ENCODE measurements at regions not wholly inside any gene's neighbourhood (a gene's known extent, or its start where the extent isn't known, plus 50 kb on each side); places are given as distances from the start of the nearest gene placed in this dataset.

DNA sequence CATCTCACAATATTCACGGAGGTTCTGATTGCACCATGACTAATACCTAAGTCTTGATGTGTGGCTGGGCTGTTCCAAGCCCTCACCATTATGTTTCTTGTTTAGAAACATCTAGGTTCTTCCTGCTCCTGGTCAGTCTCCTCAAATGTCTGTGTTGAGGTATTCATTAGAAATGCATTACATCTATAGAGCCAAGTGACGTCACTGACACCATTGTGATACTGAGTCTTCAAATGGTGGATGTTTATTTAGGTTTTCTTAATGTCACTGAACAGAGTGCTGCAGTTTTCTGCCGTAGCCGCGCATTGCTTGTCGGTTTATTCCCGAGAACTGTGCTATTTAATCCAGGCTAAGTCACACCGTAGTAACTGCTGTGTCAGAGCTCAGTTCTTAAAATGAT is 142.4 kb upstream of the SPACA7 start:
- H3K4me1 ChIP-seq (ENCODE audit: control insufficient read depth, insufficient read depth, low read length): no peaks in the 10 kb centered on the region
- peaks cover 28% of the 10 kb centered on the region for H3K27me3 ChIP-seq (ENCODE audit: control insufficient read depth, insufficient read depth, low read length)
- no peak overlapping the region for H3K27ac ChIP-seq (ENCODE audit: low read length)
- H3K9me3 ChIP-seq (replicated peaks; ENCODE audit: control insufficient read depth, low read depth, low read length): no peaks in the 10 kb centered on the region
- DNase-seq: no peak
- H3K4me3 ChIP-seq (ENCODE audit: low read length): no peak overlapping the region
- 82% methylated on average over 2 of the region's 8 CpGs for WGBS (ENCODE audit: insufficient coverage)
- H3K36me3 ChIP-seq (ENCODE audit: control insufficient read depth, insufficient read depth, low read length): no peaks in the 10 kb centered on the region

DNA sequence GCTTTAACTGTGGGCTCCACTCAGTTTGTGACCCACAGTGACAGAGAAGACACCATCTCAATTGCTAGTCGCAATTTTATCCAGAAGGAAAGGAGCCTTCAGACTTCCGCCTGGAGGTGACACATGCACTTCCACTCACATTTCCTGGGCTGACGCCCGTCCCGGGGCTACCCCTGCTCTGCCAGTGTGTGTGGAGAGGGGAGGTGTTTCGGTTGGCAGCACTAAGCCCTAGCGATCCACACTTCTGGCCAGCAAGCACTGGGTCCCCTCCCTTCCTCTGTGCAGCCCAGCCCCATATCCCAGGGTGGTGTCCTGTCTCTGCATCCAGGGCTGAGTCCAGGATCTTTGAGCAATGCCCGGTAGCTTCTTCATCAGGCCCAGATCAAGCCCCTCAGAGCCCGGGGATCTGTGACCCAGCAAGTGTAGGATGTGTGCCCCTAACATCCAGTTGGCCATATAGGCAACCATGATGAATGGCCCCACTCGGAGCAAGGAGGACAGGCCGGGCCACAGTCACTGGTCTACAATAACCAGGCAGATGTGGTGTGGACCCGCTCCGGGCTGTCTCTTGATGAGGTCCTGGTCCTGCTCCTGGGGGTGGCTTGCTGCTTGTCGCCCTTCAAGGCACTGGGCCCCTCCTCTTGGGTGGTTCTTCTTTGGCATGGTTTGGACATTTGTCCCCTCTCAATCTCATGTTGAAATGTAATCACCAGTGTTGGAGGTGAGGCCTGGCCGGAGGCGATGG is 141.9 kb upstream of the SPACA7 start:
- Histone ChIP-seq H3K27ac (ENCODE audit: low read length) (no peak overlapping the region), H3K27me3 (ENCODE audit: control insufficient read depth, insufficient read depth, low read length) (peaks cover 26% of the 10 kb centered on the region), H3K4me1 (ENCODE audit: control insufficient read depth, insufficient read depth, low read length) (no peaks in the 10 kb centered on the region), H3K4me3 (ENCODE audit: low read length) (no peak overlapping the region), H3K36me3 (ENCODE audit: control insufficient read depth, insufficient read depth, low read length) (no peaks in the 10 kb centered on the region), H3K9me3 (replicated peaks; ENCODE audit: control insufficient read depth, low read depth, low read length) (no peaks in the 10 kb centered on the region)
- 82% methylated on average over 7 of the region's 16 CpGs for WGBS (ENCODE audit: insufficient coverage)
- DNase-seq: no peak

DNA sequence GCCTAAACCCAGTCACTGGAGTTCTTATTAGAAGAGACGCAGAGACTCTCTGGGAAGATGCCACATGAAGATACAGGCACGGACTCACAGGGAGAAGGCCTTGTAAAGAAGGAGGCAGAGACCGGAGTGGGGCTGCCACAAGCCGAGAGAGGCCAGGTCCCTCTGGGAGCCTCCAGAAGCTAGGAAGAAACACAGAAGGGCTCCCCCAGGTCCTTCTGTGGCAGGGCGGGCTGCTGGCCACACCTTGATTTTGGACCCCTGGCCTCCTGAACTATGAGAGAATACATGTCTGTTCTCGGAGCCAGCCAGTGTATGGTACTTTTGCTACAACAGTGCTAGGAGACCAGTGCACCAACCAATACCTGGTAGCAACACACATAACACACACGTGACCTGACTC is 140.1 kb upstream of the SPACA7 start:
- no peaks in the 10 kb centered on the region for H3K4me1 ChIP-seq (ENCODE audit: control insufficient read depth, insufficient read depth, low read length)

DNA sequence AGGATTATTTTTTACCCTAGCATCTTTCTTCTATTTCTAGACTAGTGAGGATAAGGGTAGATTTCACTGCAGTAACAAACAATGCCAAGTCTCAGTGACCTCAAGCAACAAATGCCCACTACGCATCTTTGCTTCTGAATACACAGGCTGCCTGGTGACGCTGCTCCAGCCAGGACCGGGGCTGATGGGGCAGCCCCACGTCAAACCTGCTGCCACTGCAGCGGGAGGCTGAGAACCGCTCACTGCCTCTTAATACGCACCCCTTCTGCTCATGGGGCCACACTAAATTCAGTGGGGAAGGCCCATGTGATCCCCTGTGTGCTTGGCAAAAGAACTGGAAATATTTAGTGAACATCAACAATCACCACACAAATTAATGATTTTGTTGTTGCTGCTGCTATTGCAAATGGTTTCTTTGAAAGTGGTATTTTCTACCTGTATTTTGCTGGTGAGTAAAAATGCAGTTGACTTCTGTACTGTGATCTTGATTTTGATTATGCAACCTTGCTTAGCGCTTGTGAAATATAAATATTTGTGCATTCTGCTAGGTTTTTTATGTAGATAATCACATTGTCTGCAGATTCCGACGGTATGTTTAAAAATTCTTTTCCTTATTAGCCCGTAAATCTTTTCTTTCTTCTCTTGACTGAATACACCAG is 139.5 kb upstream of the SPACA7 start:
- H3K4me1 ChIP-seq (ENCODE audit: control insufficient read depth, insufficient read depth, low read length): no peaks in the 10 kb centered on the region
- H3K36me3 ChIP-seq (ENCODE audit: control insufficient read depth, insufficient read depth, low read length): no peaks in the 10 kb centered on the region
- H3K9me3 ChIP-seq (replicated peaks; ENCODE audit: control insufficient read depth, low read depth, low read length): no peaks in the 10 kb centered on the region
- peaks cover 19% of the 10 kb centered on the region for H3K27me3 ChIP-seq (ENCODE audit: control insufficient read depth, insufficient read depth, low read length)
- 81% methylated on average over 5 of the region's 11 CpGs for WGBS (ENCODE audit: insufficient coverage)
- DNase-seq: no peak
- H3K27ac ChIP-seq (ENCODE audit: low read length): no peak overlapping the region
- H3K4me3 ChIP-seq (ENCODE audit: low read length): no peak overlapping the region

More for the DNA sequence above, 140.1 kb upstream of the SPACA7 start:
- Histone ChIP-seq H3K4me3 (ENCODE audit: low read length) (no peak overlapping the region), H3K36me3 (ENCODE audit: control insufficient read depth, insufficient read depth, low read length) (no peaks in the 10 kb centered on the region), H3K9me3 (replicated peaks; ENCODE audit: control insufficient read depth, low read depth, low read length) (no peaks in the 10 kb centered on the region), H3K27me3 (ENCODE audit: control insufficient read depth, insufficient read depth, low read length) (peaks cover 18% of the 10 kb centered on the region), H3K27ac (ENCODE audit: low read length) (no peak overlapping the region)
- DNase-seq: no peak
- 67% methylated on average over 7 of the region's 7 CpGs for WGBS (ENCODE audit: insufficient coverage)

DNA sequence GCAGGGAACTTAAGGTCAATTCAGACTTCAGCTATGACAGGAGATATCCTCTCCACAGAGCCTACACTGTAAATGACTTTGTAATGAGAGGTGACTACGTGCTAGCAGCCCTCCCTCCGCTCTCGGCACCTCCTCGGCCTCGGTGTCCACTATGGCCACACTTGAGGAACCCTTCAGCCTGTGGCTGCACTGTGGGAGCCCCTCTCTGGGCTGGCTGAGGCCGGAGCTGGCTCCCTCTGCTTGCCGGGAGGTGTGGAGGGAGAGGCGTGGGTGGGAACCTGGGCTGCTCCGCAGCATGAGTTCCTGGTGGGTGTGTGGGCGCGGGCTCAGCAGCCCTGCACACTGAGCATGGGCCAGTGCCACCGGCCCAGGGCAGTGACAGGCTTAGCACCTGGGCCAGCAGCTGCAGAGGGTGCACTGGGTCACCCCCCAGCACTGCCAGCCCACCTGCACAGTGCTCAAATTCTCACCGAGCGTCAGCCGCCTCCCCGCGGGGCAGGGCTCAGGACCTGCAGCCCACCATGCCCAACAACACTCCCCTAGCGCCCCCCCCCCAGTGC is 137.6 kb upstream of the SPACA7 start:
- no peaks in the 10 kb centered on the region for H3K9me3 ChIP-seq (replicated peaks; ENCODE audit: control insufficient read depth, low read depth, low read length)
- no peak for DNase-seq
- H3K36me3 ChIP-seq (ENCODE audit: control insufficient read depth, insufficient read depth, low read length): no peaks in the 10 kb centered on the region
- no peaks in the 10 kb centered on the region for H3K4me1 ChIP-seq (ENCODE audit: control insufficient read depth, insufficient read depth, low read length)
- H3K4me3 ChIP-seq (ENCODE audit: low read length): no peak overlapping the region
- 81% methylated on average over 7 of the region's 18 CpGs for WGBS (ENCODE audit: insufficient coverage)
- H3K27ac ChIP-seq (ENCODE audit: low read length): no peak overlapping the region
- H3K27me3 ChIP-seq (ENCODE audit: control insufficient read depth, insufficient read depth, low read length): peaks cover 14% of the 10 kb centered on the region

DNA sequence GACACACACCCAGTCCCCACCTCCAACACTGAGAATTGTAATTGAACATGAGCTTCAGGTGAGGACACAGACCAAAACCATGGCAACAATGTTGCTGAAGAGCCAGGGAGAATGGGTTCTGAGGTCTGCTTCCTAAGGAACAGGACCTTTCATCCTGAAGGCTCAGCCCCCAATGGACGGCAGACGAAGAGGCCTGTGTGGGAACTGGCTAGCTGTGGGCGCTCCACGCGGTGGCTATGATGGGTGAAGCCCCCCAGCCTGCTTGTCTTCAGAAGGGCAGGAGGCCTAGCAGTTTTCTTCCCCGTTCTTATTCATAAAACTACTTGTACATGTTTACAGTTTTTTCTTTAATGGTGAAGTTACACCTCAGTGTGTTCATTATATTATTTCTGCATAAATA is 136.1 kb upstream of the SPACA7 start:
- Histone ChIP-seq H3K9me3 (replicated peaks; ENCODE audit: control insufficient read depth, low read depth, low read length) (no peaks in the 10 kb centered on the region), H3K4me1 (ENCODE audit: control insufficient read depth, insufficient read depth, low read length) (no peaks in the 10 kb centered on the region), H3K4me3 (ENCODE audit: low read length) (no peak overlapping the region), H3K27ac (ENCODE audit: low read length) (no peak overlapping the region), H3K27me3 (ENCODE audit: control insufficient read depth, insufficient read depth, low read length) (peaks cover 10% of the 10 kb centered on the region), H3K36me3 (ENCODE audit: control insufficient read depth, insufficient read depth, low read length) (no peaks in the 10 kb centered on the region)
- no peak for DNase-seq
- no CpG with 5 or more reads among the region's 6 CpGs for WGBS (ENCODE audit: insufficient coverage)

DNA sequence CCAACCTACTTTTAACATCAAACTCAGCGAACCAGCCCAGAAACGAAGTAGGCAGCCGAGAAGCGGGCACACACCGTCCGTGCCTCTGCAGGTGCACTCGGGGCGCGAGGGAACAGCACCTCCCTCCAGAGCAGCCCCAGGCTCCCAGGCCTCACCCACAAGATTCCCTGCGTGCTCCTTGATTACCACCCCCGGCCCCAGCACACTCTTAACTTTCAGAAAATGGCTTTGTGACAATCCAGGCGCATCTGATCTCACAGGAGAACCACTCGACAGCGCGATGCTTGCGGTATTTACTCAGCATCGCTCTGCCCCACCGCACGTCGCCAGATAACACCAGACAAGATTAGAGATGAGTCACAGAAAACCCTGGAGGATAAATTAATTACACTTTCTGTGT is 134.9 kb upstream of the SPACA7 start:
- peaks cover 10% of the 10 kb centered on the region for H3K27me3 ChIP-seq (ENCODE audit: control insufficient read depth, insufficient read depth, low read length)
- H3K9me3 ChIP-seq (replicated peaks; ENCODE audit: control insufficient read depth, low read depth, low read length): no peaks in the 10 kb centered on the region
- H3K27ac ChIP-seq (ENCODE audit: low read length): no peak overlapping the region
- no peaks in the 10 kb centered on the region for H3K36me3 ChIP-seq (ENCODE audit: control insufficient read depth, insufficient read depth, low read length)
- no peak for DNase-seq
- H3K4me1 ChIP-seq (ENCODE audit: control insufficient read depth, insufficient read depth, low read length): no peaks in the 10 kb centered on the region
- 73% methylated on average over 13 of the region's 20 CpGs for WGBS (ENCODE audit: insufficient coverage)
- H3K4me3 ChIP-seq (ENCODE audit: low read length): no peak overlapping the region

DNA sequence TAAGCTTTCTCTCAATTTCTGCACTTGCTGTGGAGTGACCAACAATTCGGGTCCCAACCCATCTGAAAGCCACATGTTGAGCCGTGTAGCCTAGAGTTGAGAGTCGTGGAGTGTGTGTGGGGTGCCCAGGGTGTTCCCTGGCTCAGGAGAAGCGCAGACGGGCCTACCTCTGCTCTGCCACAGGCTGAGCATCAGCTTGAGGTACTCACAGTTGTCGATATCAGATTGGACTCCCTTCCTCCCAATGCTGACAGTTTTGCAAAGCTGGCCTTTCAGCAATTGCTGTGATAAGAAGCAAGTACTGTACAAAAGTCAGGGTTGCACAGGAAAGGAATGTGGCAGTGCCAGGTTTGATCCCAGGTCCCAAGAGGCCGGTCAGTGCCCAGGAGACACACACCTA is 133.4 kb upstream of the SPACA7 start:
- Histone ChIP-seq H3K36me3 (ENCODE audit: control insufficient read depth, insufficient read depth, low read length) (no peaks in the 10 kb centered on the region), H3K4me3 (ENCODE audit: low read length) (no peak overlapping the region), H3K9me3 (replicated peaks; ENCODE audit: control insufficient read depth, low read depth, low read length) (no peaks in the 10 kb centered on the region), H3K27ac (ENCODE audit: low read length) (no peak overlapping the region), H3K27me3 (ENCODE audit: control insufficient read depth, insufficient read depth, low read length) (peaks cover 10% of the 10 kb centered on the region), H3K4me1 (ENCODE audit: control insufficient read depth, insufficient read depth, low read length) (no peaks in the 10 kb centered on the region)
- no peak for DNase-seq
- WGBS (ENCODE audit: insufficient coverage): 94% methylated on average over 4 of the region's 7 CpGs

DNA sequence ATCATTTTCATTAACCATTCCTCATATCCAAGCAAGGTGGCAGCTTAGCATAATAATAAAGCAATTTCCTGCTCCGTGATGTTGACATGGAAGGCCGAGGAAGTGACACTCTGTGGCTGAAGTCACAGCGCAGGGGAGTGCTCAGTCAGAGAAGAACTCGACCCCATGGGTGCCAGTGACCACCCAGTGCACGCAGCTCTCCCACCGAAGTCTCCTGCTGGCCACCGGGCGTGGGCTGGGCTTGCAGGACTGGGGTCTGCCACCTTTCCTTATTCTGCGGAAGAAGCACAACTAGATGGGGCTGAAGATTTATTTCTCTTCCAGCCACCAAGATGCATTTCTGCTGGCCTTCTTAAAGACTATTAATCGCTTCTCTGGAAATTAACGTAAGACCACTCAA is 132.1 kb upstream of the SPACA7 start:
- no peak for DNase-seq
- no peaks in the 10 kb centered on the region for H3K36me3 ChIP-seq (ENCODE audit: control insufficient read depth, insufficient read depth, low read length)
- WGBS (ENCODE audit: insufficient coverage): 60% methylated on average over 8 of the region's 11 CpGs
- H3K27ac ChIP-seq (ENCODE audit: low read length): no peak overlapping the region
- no peak overlapping the region for H3K4me3 ChIP-seq (ENCODE audit: low read length)
- peaks cover 10% of the 10 kb centered on the region for H3K27me3 ChIP-seq (ENCODE audit: control insufficient read depth, insufficient read depth, low read length)
- H3K4me1 ChIP-seq (ENCODE audit: control insufficient read depth, insufficient read depth, low read length): peaks cover 3% of the 10 kb centered on the region
- no peaks in the 10 kb centered on the region for H3K9me3 ChIP-seq (replicated peaks; ENCODE audit: control insufficient read depth, low read depth, low read length)

DNA sequence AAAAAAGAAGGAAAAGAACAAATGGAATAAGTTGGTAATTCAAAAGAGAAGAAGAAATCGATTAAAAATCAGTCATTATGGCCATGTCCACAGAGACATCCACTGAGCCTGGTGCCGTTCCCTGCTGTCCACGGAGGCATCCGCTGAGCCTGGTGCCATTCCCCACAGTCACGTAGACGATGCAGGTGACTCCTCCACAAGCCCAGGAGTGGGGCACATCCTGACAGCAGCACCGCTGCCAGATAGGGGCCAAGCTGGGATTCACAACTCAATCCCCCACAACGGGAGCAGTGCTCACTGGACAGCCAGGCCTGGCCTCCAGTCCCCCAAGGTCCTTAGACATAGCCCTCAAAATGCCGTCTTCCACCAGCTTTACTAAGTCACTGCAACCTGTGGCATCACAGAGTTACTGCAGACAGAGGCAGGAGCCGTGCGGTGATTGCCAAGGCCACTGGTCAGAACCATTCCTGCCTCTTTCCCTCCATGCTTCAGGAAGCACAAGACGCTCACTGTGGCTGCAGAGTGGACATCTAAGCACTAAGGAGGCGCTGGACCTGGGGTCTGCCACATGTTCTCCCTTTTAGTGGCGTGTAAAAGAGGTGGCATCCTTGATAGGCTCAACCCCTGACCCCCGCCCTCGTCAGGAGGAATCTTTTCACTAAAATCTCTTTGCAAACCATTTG is 131.5 kb upstream of the SPACA7 start:
- WGBS (ENCODE audit: insufficient coverage): 88% methylated on average over 13 of the region's 16 CpGs
- H3K27me3 ChIP-seq (ENCODE audit: control insufficient read depth, insufficient read depth, low read length): peaks cover 10% of the 10 kb centered on the region

More for the DNA sequence above, 131.5 kb upstream of the SPACA7 start:
- Histone ChIP-seq H3K36me3 (ENCODE audit: control insufficient read depth, insufficient read depth, low read length) (no peaks in the 10 kb centered on the region), H3K27ac (ENCODE audit: low read length) (no peak overlapping the region), H3K4me1 (ENCODE audit: control insufficient read depth, insufficient read depth, low read length) (peaks cover 3% of the 10 kb centered on the region), H3K4me3 (ENCODE audit: low read length) (no peak overlapping the region), H3K9me3 (replicated peaks; ENCODE audit: control insufficient read depth, low read depth, low read length) (no peaks in the 10 kb centered on the region)
- DNase-seq: no peak
